RWPE2 (cell line): ENCODE measurements at regions not wholly inside any gene's neighbourhood (a gene's known extent, or its start where the extent isn't known, plus 50 kb on each side); places are given as distances from the start of the nearest gene placed in this dataset.

Experiments
- ATAC-seq: fragments of 200-7000 bp; cut with Tn5 transposase; 3 replicates; pipeline ENCODE4 v1.9.1; 2021; ENCODE audit warnings: low read depth
- DNase-seq: peaks from one replicate; pipeline ENCODE4 v3.0.0-alpha.2; 2020; ENCODE audit warnings: low spot score
- H3K27ac ChIP-seq: fragments of 450-650 bp; 2 replicates; pipeline ENCODE4 v1.5.1; 2017; ENCODE audit warnings: mild to moderate bottlenecking; ENCODE audit not compliant: poor library complexity, severe bottlenecking
- H3K27me3 ChIP-seq: fragments of 250-450 bp; sonication (Bioruptor Pico); 2 replicates; pipeline ENCODE4 v1.5.1; 2021; ENCODE audit warnings: mild to moderate bottlenecking, moderate library complexity; ENCODE audit not compliant: insufficient read depth, poor library complexity, severe bottlenecking
- H3K36me3 ChIP-seq: fragments of 250-450 bp; sonication (Bioruptor Pico); 2 replicates; pipeline ENCODE4 v1.5.1; 2020; ENCODE audit warnings: low read depth, mild to moderate bottlenecking, moderate library complexity
- H3K4me1 ChIP-seq: fragments of 250-450 bp; sonication (Bioruptor Pico); 2 replicates; pipeline ENCODE4 v1.5.1; 2021; ENCODE audit warnings: mild to moderate bottlenecking, moderate library complexity; ENCODE audit not compliant: insufficient read depth, poor library complexity, severe bottlenecking
- H3K4me3 ChIP-seq: fragments of 250-450 bp; sonication (Bioruptor Pico); 2 replicates; pipeline ENCODE4 v1.5.1; 2021; ENCODE audit warnings: mild to moderate bottlenecking, moderate library complexity; ENCODE audit not compliant: severe bottlenecking
- H3K9me3 ChIP-seq: fragments of 250-450 bp; sonication (Bioruptor Pico); 2 replicates; pipeline ENCODE4 v1.5.1; 2021; ENCODE audit warnings: mild to moderate bottlenecking, moderate library complexity; ENCODE audit not compliant: severe bottlenecking
- CTCF ChIP-seq: fragments of 450-650 bp; IDR thresholded peaks from one replicate; pipeline ENCODE4 v1.5.1; 2017; ENCODE audit warnings: mild to moderate bottlenecking, moderate library complexity; ENCODE audit not compliant: poor library complexity, severe bottlenecking

GRCh38 chrX:67104982-67105757, 438.7 kb upstream of the AR start:
- ATAC-seq, result no peak
- no peaks in the 10 kb centered on the region for H3K36me3 ChIP-seq
- no peaks in the 10 kb centered on the region for H3K4me1 ChIP-seq
- no peak for TF ChIP-seq CTCF
- no peak for DNase-seq
- no peaks in the 10 kb centered on the region for H3K9me3 ChIP-seq
- no peak overlapping the region for H3K27ac ChIP-seq
- H3K4me3 ChIP-seq, result no peak overlapping the region
- no peaks in the 10 kb centered on the region for H3K27me3 ChIP-seq

- Histone ChIP-seq H3K27me3 (no peaks in the 10 kb centered on the region), H3K4me3 (no peak overlapping the region), H3K27ac (no peak overlapping the region), H3K36me3 (no peaks in the 10 kb centered on the region), H3K4me1 (no peaks in the 10 kb centered on the region), H3K9me3 (no peaks in the 10 kb centered on the region)
- no peak for TF ChIP-seq CTCF
- no peak for DNase-seq
- no peak for ATAC-seq
Measured at GRCh38 chrX:67100031-67100884, 443.6 kb upstream of the AR start.

- DNase-seq, result no peak
- Histone ChIP-seq H3K9me3 (no peaks in the 10 kb centered on the region), H3K27ac (no peak overlapping the region), H3K4me3 (no peak overlapping the region), H3K4me1 (no peaks in the 10 kb centered on the region), H3K36me3 (no peaks in the 10 kb centered on the region), H3K27me3 (no peaks in the 10 kb centered on the region)
- TF ChIP-seq CTCF, result no peak
- ATAC-seq, result no peak
Measured at GRCh38 chrX:67094061-67094460, 449.8 kb upstream of the AR start.

GRCh38 chrX:67050760-67051159, 411.9 kb upstream of the EDA2R start:
- no peak for DNase-seq
- no peaks in the 10 kb centered on the region for H3K9me3 ChIP-seq
- H3K4me1 ChIP-seq, result no peaks in the 10 kb centered on the region
- no peak overlapping the region for H3K4me3 ChIP-seq
- H3K36me3 ChIP-seq, result no peaks in the 10 kb centered on the region
- no peaks in the 10 kb centered on the region for H3K27me3 ChIP-seq
- no peak for TF ChIP-seq CTCF
- ATAC-seq, result no peak
- no peak overlapping the region for H3K27ac ChIP-seq
